K562 (cell line): ENCODE measurements at regions not wholly inside any gene's neighbourhood (a gene's known extent, or its start where the extent isn't known, plus 50 kb on each side); places are given as distances from the start of the nearest gene placed in this dataset.

ENCODE experiments used
- ATAC-seq: fragments of 200-7000 bp; cut with Tn5 transposase; 3 replicates; pipeline ENCODE4 v1.9.1; 2020; ENCODE audit warnings: moderate library complexity
- BruUV-seq: library from RNA; stranded (reverse); fragments of 400-500 nt; replicated peaks from 2 replicates; lab custom pipeline; 2021; lab: Mats Ljungman, UMichigan
- CTCF ChIA-PET: fragments of 300-600 bp; formaldehyde crosslinking; extraction: SDS; loops from one replicate; lab custom pipeline; 2021; ENCODE audit warnings: low intra/inter-chr PET ratio; lab: Yijun Ruan, JAX
- POLR2A ChIA-PET: fragments of 300-600, 350-650 bp; sonication (Branson Sonifier 250); formaldehyde crosslinking; extraction: SDS; loops from one replicate; lab custom pipeline; 2021; ENCODE audit warnings: antibody characterized with exemption, inconsistent platforms; lab: Yijun Ruan, JAX
- DNase-seq, 4 experiments: peaks; one replicate each; pipeline versions ENCODE4 v3.0.0 to v3.0.0-alpha.2; 2011 to 2018; ENCODE audit warnings: low spot score in 3 of 4, mixed read lengths in 3 of 4; ENCODE audit errors: extremely low read depth in 1 of 4
- FAIRE-seq: peaks from 2 replicates; lab custom pipeline; 2011; peaks lifted over from hg19 to GRCh38; lab: Jason Lieb, UNC
- H2AFZ ChIP-seq: 2 replicates; pipeline ENCODE4 v1.6.0; 2011; ENCODE audit warnings: low read depth, low read length, control low read depth, inconsistent platforms
- H3K27ac ChIP-seq: fragments of 200-600 bp; 3 replicates; pipeline ENCODE4 v1.8.0; 2011; ENCODE audit warnings: low read depth, mild to moderate bottlenecking, control low read depth, inconsistent platforms, low read length, moderate library complexity, mixed read lengths; ENCODE audit errors: extremely low read depth
- H3K27me3 ChIP-seq, 2 experiments: fragments of 300-600 bp in 1 of 2; 2 replicates in 1 of 2; 3 replicates in 1 of 2; pipeline versions ENCODE4 v1.6.0 to v1.8.0; 2011; ENCODE audit warnings: inconsistent platforms in 2 of 2, low read length in 2 of 2, mild to moderate bottlenecking in 1 of 2, mixed read lengths in 1 of 2, moderate library complexity in 1 of 2; ENCODE audit not compliant: control insufficient read depth in 2 of 2, insufficient read depth in 2 of 2
- H3K36me3 ChIP-seq: fragments of 300-600 bp; 3 replicates; pipeline ENCODE4 v1.8.0; 2011; ENCODE audit warnings: mild to moderate bottlenecking, low read length, inconsistent platforms; ENCODE audit not compliant: control insufficient read depth, insufficient read depth
- H3K4me1 ChIP-seq, 2 experiments: fragments of 200-600 bp in 1 of 2; replicated peaks in 1 of 2; 2 replicates in 1 of 2; 3 replicates in 1 of 2; pipeline versions ENCODE4 v1.5.1 to v1.8.0; 2011; ENCODE audit warnings: inconsistent platforms in 2 of 2, low read length in 2 of 2, mild to moderate bottlenecking in 1 of 2, mixed read lengths in 1 of 2, moderate library complexity in 1 of 2; ENCODE audit not compliant: control insufficient read depth in 2 of 2, insufficient read depth in 2 of 2
- H3K4me2 ChIP-seq: 2 replicates; pipeline ENCODE4 v1.6.1; 2011; ENCODE audit warnings: low read length, control low read depth, inconsistent platforms, mixed read lengths; ENCODE audit not compliant: insufficient read depth
- H3K4me3 ChIP-seq: fragments of 200-600 bp; sonication (generic), shearing (Covaris generic); 2 replicates; pipeline ENCODE4 v1.5.1; 2016; ENCODE audit warnings: control low read depth, inconsistent platforms
- H3K79me2 ChIP-seq: fragments of 200-600 bp; 3 replicates; pipeline ENCODE4 v1.8.0; 2011; ENCODE audit warnings: low read length, inconsistent platforms; ENCODE audit not compliant: control insufficient read depth, insufficient read depth
- H3K9ac ChIP-seq, 2 experiments: 2 replicates each; pipeline versions ENCODE4 v1.6.0 to v1.6.1; 2011; ENCODE audit warnings: low read depth in 2 of 2, low read length in 2 of 2, control low read depth in 1 of 2, inconsistent platforms in 1 of 2, mild to moderate bottlenecking in 1 of 2, mixed read lengths in 1 of 2; ENCODE audit not compliant: insufficient read depth in 1 of 2
- H3K9me1 ChIP-seq: one replicate; pipeline ENCODE4 v1.6.0; 2011; ENCODE audit warnings: inconsistent platforms, mild to moderate bottlenecking, low read length, moderate library complexity; ENCODE audit not compliant: control insufficient read depth, insufficient read depth
- H3K9me3 ChIP-seq: replicated peaks from 2 replicates; pipeline ENCODE4 v1.5.1; 2011; ENCODE audit warnings: low read depth, low read length, inconsistent platforms; ENCODE audit not compliant: control insufficient read depth, insufficient read depth
- H4K20me1 ChIP-seq: replicated peaks from 2 replicates; pipeline ENCODE4 v1.6.1; 2011; ENCODE audit warnings: low read length, inconsistent platforms, mixed read lengths; ENCODE audit not compliant: control insufficient read depth, insufficient read depth
- ARHGAP35 ChIP-seq: fragments of 450-650 bp; IDR thresholded peaks from 2 replicates; pipeline ENCODE4 v1.6.1; 2018; ENCODE audit not compliant: partially characterized antibody
- BMI1 ChIP-seq: fragments of 150-350 bp; IDR thresholded peaks from 2 replicates; pipeline ENCODE4 v1.6.1; 2014; ENCODE audit warnings: low read length
- BRCA1 ChIP-seq, 2 experiments: fragments of 450-650 bp in 1 of 2; sonication (generic) in 1 of 2; formaldehyde crosslinking in 1 of 2; IDR thresholded peaks; 2 replicates each; pipeline versions ENCODE4 v1.5.0 to v1.6.1; 2017 to 2020; ENCODE audit warnings: mild to moderate bottlenecking in 1 of 2, missing genetic modification reagents in 1 of 2
- CBFA2T3 ChIP-seq: fragments of 450-650 bp; IDR thresholded peaks from 2 replicates; pipeline ENCODE4 v1.6.1; 2017
- DACH1 ChIP-seq: fragments of 450-650 bp; IDR thresholded peaks from 2 replicates; pipeline ENCODE4 v1.6.1; 2018; ENCODE audit not compliant: partially characterized antibody
- ESRRA ChIP-seq: fragments of 450-650 bp; IDR thresholded peaks from 2 replicates; pipeline ENCODE4 v1.6.1; 2014; ENCODE audit warnings: low read depth, mild to moderate bottlenecking, moderate library complexity, borderline replicate concordance
- EZH2 ChIP-seq: IDR thresholded peaks from 2 replicates; pipeline ENCODE4 v1.6.1; 2012; ENCODE audit warnings: low read depth, mild to moderate bottlenecking, inconsistent platforms, low read length, borderline replicate concordance
- FOXJ3 ChIP-seq: sonication (generic); formaldehyde crosslinking; IDR thresholded peaks from 2 replicates; pipeline ENCODE4 v1.4.0; 2020; ENCODE audit warnings: mild to moderate bottlenecking, missing genetic modification reagents
- FOXK2 ChIP-seq, 2 experiments: fragments of 450-650 bp; IDR thresholded peaks in 1 of 2; conservative IDR thresholded peaks in 1 of 2; 2 replicates each; pipeline ENCODE4 v1.6.1; 2016; ENCODE audit warnings: low read depth in 2 of 2, mild to moderate bottlenecking in 1 of 2
- HDAC1 ChIP-seq, 2 experiments: fragments of 450-650 bp; IDR thresholded peaks; 2 replicates each; pipeline ENCODE4 v1.6.1; 2016 to 2017; ENCODE audit warnings: inconsistent platforms in 1 of 2, mild to moderate bottlenecking in 1 of 2, moderate library complexity in 1 of 2
- HDGF ChIP-seq: fragments of 450-650 bp; IDR thresholded peaks from 2 replicates; pipeline ENCODE4 v1.6.1; 2016
- HEY1 ChIP-seq: fragments of 250-450 bp; sonication (Bioruptor Pico); IDR thresholded peaks from 2 replicates; pipeline ENCODE4 v1.5.0; 2020; ENCODE audit warnings: mild to moderate bottlenecking, moderate library complexity, borderline replicate concordance
- HNRNPK ChIP-seq: fragments of 200-400 bp; formaldehyde crosslinking; IDR thresholded peaks from one replicate; pipeline ENCODE4 v1.6.1; 2018; ENCODE audit warnings: mild to moderate bottlenecking, low read depth, low read length; ENCODE audit not compliant: poor library complexity, severe bottlenecking
- MCM2 ChIP-seq: fragments of 450-650 bp; IDR thresholded peaks from 2 replicates; pipeline ENCODE4 v1.6.1; 2017; ENCODE audit warnings: low read depth, mild to moderate bottlenecking
- NR2C2 ChIP-seq, 2 experiments: fragments of 200-800 bp in 1 of 2; sonication (Bioruptor generic) in 1 of 2; sonication (generic) in 1 of 2; formaldehyde crosslinking in 1 of 2; IDR thresholded peaks; 2 replicates each; pipeline versions ENCODE4 v1.6.1 to v1.8.0; 2016 to 2022; ENCODE audit warnings: mild to moderate bottlenecking in 1 of 2, missing compliant biosample characterization in 1 of 2, missing genetic modification characterization in 1 of 2, missing genetic modification reagents in 1 of 2
- NR4A1 ChIP-seq, 2 experiments: fragments of 250-450 bp in 1 of 2; fragments of 450-650 bp in 1 of 2; sonication (Bioruptor Pico) in 1 of 2; IDR thresholded peaks; 2 replicates each; pipeline versions ENCODE4 v1.4.0 to v1.6.1; 2016 to 2020; ENCODE audit warnings: mild to moderate bottlenecking in 2 of 2, missing compliant biosample characterization in 1 of 2, missing genetic modification characterization in 1 of 2, moderate library complexity in 1 of 2
- ZNF232 ChIP-seq: sonication (generic); formaldehyde crosslinking; IDR thresholded peaks from 2 replicates; pipeline ENCODE4 v1.8.0; 2022; ENCODE audit warnings: mild to moderate bottlenecking, missing genetic modification reagents
- ZNF583 ChIP-seq: fragments of 250-450 bp; sonication (Bioruptor Pico); IDR thresholded peaks from 2 replicates; pipeline ENCODE4 v1.4.0; 2020
- WGBS: fragments of 100-300 bp; shearing (Covaris generic); methylation state at CpG from one replicate; pipeline ENCODE4 v1.1.6; 2016; ENCODE audit warnings: low coverage, mixed read lengths; ENCODE audit not compliant: insufficient coverage; ENCODE audit errors: missing lambda C conversion rate; 5-methylcytosine and 5-hydroxymethylcytosine counted together
- in situ Hi-C: fragments of 300-500 bp; cut with MboI; formaldehyde crosslinking; loops from 4 replicates; pipeline ENCODE4 v1.15.0; 2018; ENCODE audit warnings: inconsistent platforms, mixed read lengths
- intact Hi-C: fragments of 100-400 bp; cut with micrococcal nuclease; formaldehyde crosslinking; loops from 2 replicates; pipeline ENCODE4 v1.14.2; 2022
- TF ChIP-seq, protein P1 (sequence below): sonication (generic); formaldehyde crosslinking; IDR thresholded peaks from 2 replicates; pipeline ENCODE4 v1.5.0; 2020; ENCODE audit warnings: missing genetic modification reagents
- TF ChIP-seq, protein P2 (sequence below): fragments of 250-450 bp; sonication (Bioruptor Pico); IDR thresholded peaks from 2 replicates; pipeline ENCODE4 v1.4.0; 2020; ENCODE audit warnings: mild to moderate bottlenecking, moderate library complexity

DNA sequence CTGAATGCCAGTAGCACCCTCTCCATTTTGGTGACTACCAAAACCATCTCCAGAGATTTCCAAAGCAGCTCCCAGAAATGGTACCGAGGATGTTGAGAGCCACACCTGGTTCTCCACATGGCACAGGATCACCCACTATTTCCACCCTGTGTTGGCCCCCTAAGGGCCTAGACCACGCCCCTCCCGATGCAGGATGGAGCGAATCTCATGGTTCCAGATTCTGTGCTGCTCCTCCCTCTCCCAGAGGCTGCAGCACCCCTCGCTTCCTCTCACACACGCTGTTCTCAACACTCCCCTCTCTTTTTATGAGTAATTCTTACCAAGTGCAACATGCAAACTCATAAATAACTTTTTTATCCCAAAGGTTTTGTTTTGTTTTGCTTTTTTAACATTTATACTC lies 571.5 kb downstream of the STK39 start:
- TF ChIP-seq HDGF = no peak
- no peak for TF ChIP-seq FOXK2 (conservative IDR thresholded peaks at IDR 0.05 in 1 of 2, IDR thresholded peaks at IDR 0.05 in 1 of 2; ENCODE audit: low read depth in 2 of 2)
- no peak for TF ChIP-seq CBFA2T3
- TF ChIP-seq NR2C2 (CRISPR knock-in tag; IDR thresholded peaks at IDR 0.05) = no peak
- TF ChIP-seq NR2C2 (tag; IDR thresholded peaks at IDR 0.05) = no peak
- no peak for TF ChIP-seq ZNF232 (CRISPR knock-in tag)
- TF ChIP-seq NR4A1 (CRISPR knock-in tag; IDR thresholded peaks at IDR 0.05) = no peak
- no peak for TF ChIP-seq NR4A1 (tag; IDR thresholded peaks at IDR 0.05)
- no peak for TF ChIP-seq EZH2
- no peak for TF ChIP-seq DACH1
- no peak for TF ChIP-seq MCM2
- TF ChIP-seq HEY1 (CRISPR knock-in tag) = no peak
- TF ChIP-seq FOXJ3 (CRISPR knock-in tag) = no peak
- TF ChIP-seq, protein P1, sequence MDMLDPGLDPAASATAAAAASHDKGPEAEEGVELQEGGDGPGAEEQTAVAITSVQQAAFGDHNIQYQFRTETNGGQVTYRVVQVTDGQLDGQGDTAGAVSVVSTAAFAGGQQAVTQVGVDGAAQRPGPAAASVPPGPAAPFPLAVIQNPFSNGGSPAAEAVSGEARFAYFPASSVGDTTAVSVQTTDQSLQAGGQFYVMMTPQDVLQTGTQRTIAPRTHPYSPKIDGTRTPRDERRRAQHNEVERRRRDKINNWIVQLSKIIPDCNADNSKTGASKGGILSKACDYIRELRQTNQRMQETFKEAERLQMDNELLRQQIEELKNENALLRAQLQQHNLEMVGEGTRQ (CRISPR knock-in tag) = no peak
- TF ChIP-seq ZNF583 (CRISPR knock-in tag) = no peak
- no peak for TF ChIP-seq BRCA1 (IDR thresholded peaks at IDR 0.05)
- no peak for TF ChIP-seq BRCA1 (CRISPR knock-in tag; IDR thresholded peaks at IDR 0.05)
- no peak for TF ChIP-seq HNRNPK
- TF ChIP-seq, protein P2, sequence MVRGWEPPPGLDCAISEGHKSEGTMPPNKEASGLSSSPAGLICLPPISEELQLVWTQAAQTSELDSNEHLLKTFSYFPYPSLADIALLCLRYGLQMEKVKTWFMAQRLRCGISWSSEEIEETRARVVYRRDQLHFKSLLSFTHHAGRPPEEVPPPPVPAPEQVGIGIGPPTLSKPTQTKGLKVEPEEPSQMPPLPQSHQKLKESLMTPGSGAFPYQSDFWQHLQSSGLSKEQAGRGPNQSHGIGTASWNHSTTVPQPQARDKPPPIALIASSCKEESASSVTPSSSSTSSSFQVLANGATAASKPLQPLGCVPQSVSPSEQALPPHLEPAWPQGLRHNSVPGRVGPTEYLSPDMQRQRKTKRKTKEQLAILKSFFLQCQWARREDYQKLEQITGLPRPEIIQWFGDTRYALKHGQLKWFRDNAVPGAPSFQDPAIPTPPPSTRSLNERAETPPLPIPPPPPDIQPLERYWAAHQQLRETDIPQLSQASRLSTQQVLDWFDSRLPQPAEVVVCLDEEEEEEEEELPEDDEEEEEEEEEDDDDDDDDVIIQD (CRISPR knock-in tag) = no peak
- no peak for TF ChIP-seq BMI1
- TF ChIP-seq ARHGAP35 = no peak
- no peak for TF ChIP-seq HDAC1 (IDR thresholded peaks at IDR 0.05)
- TF ChIP-seq ESRRA = no peak
- H3K4me2 ChIP-seq = no peak overlapping the region
- ChIA-PET POLR2A (no interaction called here), CTCF (no interaction called here)
- no peaks in the 10 kb centered on the region for H3K36me3 ChIP-seq
- in situ Hi-C loops = no loop called here
- no peak for DNase-seq
- intact Hi-C loops = no loop called here
- no peak overlapping the region for H3K27ac ChIP-seq
- BruUV-seq = no TSS peak
- H3K79me2 ChIP-seq = no peaks in the 10 kb centered on the region
- WGBS = 0% methylated on average over 6 of the region's 6 CpGs
- H3K9me1 ChIP-seq = no peaks in the 10 kb centered on the region
- no peaks in the 10 kb centered on the region for H4K20me1 ChIP-seq
- ATAC-seq = no peak
- H3K27me3 ChIP-seq = no peaks in the 10 kb centered on the region
- H3K9ac ChIP-seq = no peak overlapping the region
- no peak for FAIRE-seq
- no peak overlapping the region for H3K4me3 ChIP-seq
- H2AFZ ChIP-seq = no peak overlapping the region
- H3K4me1 ChIP-seq = no peaks in the 10 kb centered on the region
- no peaks in the 10 kb centered on the region for H3K9me3 ChIP-seq
